Trophoblast cell (in vitro differentiated cells and primary cell): ENCODE measurements at regions not wholly inside any gene's neighbourhood (a gene's known extent, or its start where the extent isn't known, plus 50 kb on each side); places are given as distances from the start of the nearest gene placed in this dataset.

Experiments used
- DNase-seq, 2 donors: peaks; one replicate each; pipeline ENCODE4 v3.0.0-alpha.2; 2016
- H2AFZ ChIP-seq: 2 replicates; pipeline ENCODE4 v1.6.1; 2013; ENCODE audit warnings: low read length, moderate library complexity, mild to moderate bottlenecking; ENCODE audit not compliant: insufficient read depth, poor library complexity
- H2AK5ac ChIP-seq: 2 replicates; pipeline ENCODE4 v1.6.1; 2013; ENCODE audit warnings: mild to moderate bottlenecking, low read length
- H2BK120ac ChIP-seq: 2 replicates; pipeline ENCODE4 v1.6.1; 2013; ENCODE audit warnings: low read length, mild to moderate bottlenecking, moderate library complexity; ENCODE audit not compliant: insufficient read depth, poor library complexity
- H2BK12ac ChIP-seq: 2 replicates; pipeline ENCODE4 v1.6.1; 2013; ENCODE audit warnings: mild to moderate bottlenecking, low read length, moderate library complexity
- H2BK5ac ChIP-seq: 2 replicates; pipeline ENCODE4 v1.6.1; 2013; ENCODE audit warnings: low read length, low read depth, moderate library complexity, mild to moderate bottlenecking; ENCODE audit not compliant: poor library complexity
- H3K14ac ChIP-seq: 2 replicates; pipeline ENCODE4 v1.6.1; 2013; ENCODE audit warnings: mild to moderate bottlenecking, low read length
- H3K18ac ChIP-seq: 2 replicates; pipeline ENCODE4 v1.6.1; 2013; ENCODE audit warnings: mild to moderate bottlenecking, low read length
- H3K23ac ChIP-seq: 2 replicates; pipeline ENCODE4 v1.6.1; 2013; ENCODE audit warnings: low read length
- H3K27ac ChIP-seq: 2 replicates; pipeline ENCODE4 v1.5.1; 2013; ENCODE audit warnings: low read depth, mild to moderate bottlenecking, inconsistent platforms, low read length, moderate library complexity
- H3K27me3 ChIP-seq: 2 replicates; pipeline ENCODE4 v1.6.1; 2013; ENCODE audit warnings: inconsistent platforms, mild to moderate bottlenecking, low read length, moderate library complexity; ENCODE audit not compliant: insufficient read depth
- H3K36me3 ChIP-seq, 2 experiments: 1 replicate in 1 of 2; 2 replicates in 1 of 2; pipeline ENCODE4 v1.6.1; 2013; ENCODE audit warnings: low read length in 2 of 2, mild to moderate bottlenecking in 2 of 2, moderate library complexity in 1 of 2; ENCODE audit not compliant: insufficient read depth in 2 of 2, control insufficient read depth in 1 of 2
- H3K4ac ChIP-seq: 2 replicates; pipeline ENCODE4 v1.6.1; 2013; ENCODE audit warnings: low read depth, mild to moderate bottlenecking, low read length, moderate library complexity
- H3K4me1 ChIP-seq, 2 experiments: 1 replicate in 1 of 2; 2 replicates in 1 of 2; pipeline ENCODE4 v1.6.1; 2013; ENCODE audit warnings: low read length in 2 of 2, mild to moderate bottlenecking in 2 of 2, moderate library complexity in 1 of 2; ENCODE audit not compliant: insufficient read depth in 2 of 2, control insufficient read depth in 1 of 2
- H3K4me2 ChIP-seq: 2 replicates; pipeline ENCODE4 v1.6.1; 2013; ENCODE audit warnings: inconsistent platforms, mild to moderate bottlenecking, low read length, moderate library complexity
- H3K4me3 ChIP-seq: 2 replicates; pipeline ENCODE4 v1.5.1; 2013; ENCODE audit warnings: mild to moderate bottlenecking, low read depth, low read length, inconsistent platforms
- H3K79me1 ChIP-seq: one replicate; pipeline ENCODE4 v1.6.1; 2013; ENCODE audit warnings: low read length
- H3K79me2 ChIP-seq: 2 replicates; pipeline ENCODE4 v1.6.1; 2013; ENCODE audit warnings: low read length, mild to moderate bottlenecking; ENCODE audit not compliant: control insufficient read depth, insufficient read depth, poor library complexity
- H3K9ac ChIP-seq: 2 replicates; pipeline ENCODE4 v1.6.1; 2013; ENCODE audit warnings: mild to moderate bottlenecking, low read length
- H3K9me3 ChIP-seq: 2 replicates; pipeline ENCODE4 v1.6.1; 2013; ENCODE audit warnings: low read depth, mild to moderate bottlenecking, control low read depth, inconsistent platforms, low read length; ENCODE audit not compliant: insufficient read depth
- H4K12ac ChIP-seq: 2 replicates; pipeline ENCODE4 v1.6.1; 2013; ENCODE audit warnings: low read depth, mild to moderate bottlenecking, low read length, moderate library complexity
- H4K8ac ChIP-seq: 2 replicates; pipeline ENCODE4 v1.6.1; 2013; ENCODE audit warnings: low read depth, mild to moderate bottlenecking, low read length, moderate library complexity
- H4K91ac ChIP-seq: one replicate; pipeline ENCODE4 v1.6.1; 2013; ENCODE audit warnings: low read depth, mild to moderate bottlenecking, low read length, moderate library complexity
- WGBS: extraction: QIAGEN DNeasy Blood & Tissue Kit; methylation state at CpG from one replicate; pipeline ENCODE4 v1.1.7; 2013; ENCODE audit warnings: missing lambda C conversion rate; ENCODE audit not compliant: insufficient read length, insufficient coverage; ENCODE audit errors: extremely low coverage; 5-methylcytosine and 5-hydroxymethylcytosine counted together

GRCh38 chr12:92424338-92424737 is 278.5 kb upstream of the PLEKHG7 start:
- WGBS: no CpG with 5 or more reads among the region's 4 CpGs
- H3K4ac ChIP-seq: no peak overlapping the region
- no peaks in the 10 kb centered on the region for H3K9me3 ChIP-seq
- no peaks in the 10 kb centered on the region for H3K79me2 ChIP-seq
- H3K79me1 ChIP-seq: peaks cover 4% of the 10 kb centered on the region
- H2BK120ac ChIP-seq: no peak overlapping the region
- H3K9ac ChIP-seq: no peak overlapping the region
- H3K18ac ChIP-seq: no peak overlapping the region
- no peak overlapping the region for H3K14ac ChIP-seq
- H2AFZ ChIP-seq: no peak overlapping the region
- H2AK5ac ChIP-seq: no peak overlapping the region
- no peak for DNase-seq
- H3K23ac ChIP-seq: no peak overlapping the region
- no peaks in the 10 kb centered on the region for H3K36me3 ChIP-seq
- H3K27ac ChIP-seq: no peak overlapping the region
- H3K27me3 ChIP-seq: no peaks in the 10 kb centered on the region
- H2BK5ac ChIP-seq: no peak overlapping the region
- H3K4me3 ChIP-seq: no peak overlapping the region
- no peak overlapping the region for H3K4me2 ChIP-seq
- no peak overlapping the region for H4K8ac ChIP-seq
- H2BK12ac ChIP-seq: no peak overlapping the region
- no peak overlapping the region for H4K12ac ChIP-seq
- H4K91ac ChIP-seq: no peak overlapping the region
- peaks cover 0 to 6% of the 10 kb centered on the region in 2 experiments for H3K4me1 ChIP-seq

GRCh38 chr12:92421701-92422100 is 276.1 kb upstream of the BTG1 start:
- Histone ChIP-seq H3K9me3 (no peaks in the 10 kb centered on the region), H3K14ac (no peak overlapping the region), H4K8ac (no peak overlapping the region), H3K27me3 (no peaks in the 10 kb centered on the region), H3K4me3 (no peak overlapping the region), H3K4me2 (no peak overlapping the region), H3K79me1 (no peaks in the 10 kb centered on the region), H2BK120ac (no peak overlapping the region), H3K36me3 (no peaks in the 10 kb centered on the region), H3K4me1 (peaks cover 0 to 3% of the 10 kb centered on the region in 2 experiments), H2AK5ac (no peak overlapping the region), H4K91ac (no peak overlapping the region), H3K18ac (no peak overlapping the region), H2AFZ (no peak overlapping the region), H3K79me2 (no peaks in the 10 kb centered on the region), H2BK12ac (no peak overlapping the region), H4K12ac (no peak overlapping the region), H3K23ac (no peak overlapping the region), H3K9ac (no peak overlapping the region), H3K27ac (no peak overlapping the region), H2BK5ac (no peak overlapping the region), H3K4ac (no peak overlapping the region)
- DNase-seq: no peak

GRCh38 chr12:92421042-92421441 is 275.4 kb upstream of the BTG1 start:
- H3K14ac ChIP-seq: no peak overlapping the region
- no peaks in the 10 kb centered on the region for H3K79me1 ChIP-seq
- H3K18ac ChIP-seq: no peak overlapping the region
- no peaks in the 10 kb centered on the region for H3K9me3 ChIP-seq
- H2AK5ac ChIP-seq: no peak overlapping the region
- no peak overlapping the region for H2BK5ac ChIP-seq
- H3K4me2 ChIP-seq: no peak overlapping the region
- H3K36me3 ChIP-seq: no peaks in the 10 kb centered on the region
- H4K8ac ChIP-seq: no peak overlapping the region
- H4K12ac ChIP-seq: no peak overlapping the region
- no peak overlapping the region for H4K91ac ChIP-seq
- H3K9ac ChIP-seq: no peak overlapping the region
- WGBS: no CpG with 5 or more reads among the region's 1 CpG
- H3K4me1 ChIP-seq: peaks cover 0 to 3% of the 10 kb centered on the region in 2 experiments
- no peak overlapping the region for H2BK120ac ChIP-seq
- no peaks in the 10 kb centered on the region for H3K79me2 ChIP-seq
- H2BK12ac ChIP-seq: no peak overlapping the region
- no peaks in the 10 kb centered on the region for H3K27me3 ChIP-seq
- no peak overlapping the region for H3K27ac ChIP-seq
- no peak for DNase-seq
- H3K23ac ChIP-seq: no peak overlapping the region
- no peak overlapping the region for H3K4me3 ChIP-seq
- no peak overlapping the region for H3K4ac ChIP-seq
- no peak overlapping the region for H2AFZ ChIP-seq

- H3K4me3 ChIP-seq: no peak overlapping the region
- H2AK5ac ChIP-seq: no peak overlapping the region
- no peaks in the 10 kb centered on the region for H3K79me2 ChIP-seq
- WGBS: no CpG with 5 or more reads among the region's 1 CpG
- no peak overlapping the region for H3K23ac ChIP-seq
- no peak overlapping the region for H3K4me2 ChIP-seq
- H3K27me3 ChIP-seq: no peaks in the 10 kb centered on the region
- H3K9ac ChIP-seq: no peak overlapping the region
- no peak overlapping the region for H2AFZ ChIP-seq
- H4K12ac ChIP-seq: no peak overlapping the region
- no peak overlapping the region for H2BK5ac ChIP-seq
- H3K4ac ChIP-seq: no peak overlapping the region
- H3K14ac ChIP-seq: no peak overlapping the region
- H3K27ac ChIP-seq: no peak overlapping the region
- no peak overlapping the region for H4K91ac ChIP-seq
- no peak overlapping the region for H4K8ac ChIP-seq
- H3K18ac ChIP-seq: no peak overlapping the region
- no peak for DNase-seq
- no peaks in the 10 kb centered on the region for H3K4me1 ChIP-seq
- no peak overlapping the region for H2BK12ac ChIP-seq
- no peak overlapping the region for H2BK120ac ChIP-seq
- no peaks in the 10 kb centered on the region for H3K36me3 ChIP-seq
- H3K79me1 ChIP-seq: no peaks in the 10 kb centered on the region
- H3K9me3 ChIP-seq: no peaks in the 10 kb centered on the region
Observed at GRCh38 chr12:92419201-92419600, 273.6 kb upstream of the BTG1 start.
